ENCODE measurements at regions not wholly inside any gene's neighbourhood (a gene's known extent, or its start where the extent isn't known, plus 50 kb on each side); places are given as distances from the start of the nearest gene placed in this dataset.

DNA sequence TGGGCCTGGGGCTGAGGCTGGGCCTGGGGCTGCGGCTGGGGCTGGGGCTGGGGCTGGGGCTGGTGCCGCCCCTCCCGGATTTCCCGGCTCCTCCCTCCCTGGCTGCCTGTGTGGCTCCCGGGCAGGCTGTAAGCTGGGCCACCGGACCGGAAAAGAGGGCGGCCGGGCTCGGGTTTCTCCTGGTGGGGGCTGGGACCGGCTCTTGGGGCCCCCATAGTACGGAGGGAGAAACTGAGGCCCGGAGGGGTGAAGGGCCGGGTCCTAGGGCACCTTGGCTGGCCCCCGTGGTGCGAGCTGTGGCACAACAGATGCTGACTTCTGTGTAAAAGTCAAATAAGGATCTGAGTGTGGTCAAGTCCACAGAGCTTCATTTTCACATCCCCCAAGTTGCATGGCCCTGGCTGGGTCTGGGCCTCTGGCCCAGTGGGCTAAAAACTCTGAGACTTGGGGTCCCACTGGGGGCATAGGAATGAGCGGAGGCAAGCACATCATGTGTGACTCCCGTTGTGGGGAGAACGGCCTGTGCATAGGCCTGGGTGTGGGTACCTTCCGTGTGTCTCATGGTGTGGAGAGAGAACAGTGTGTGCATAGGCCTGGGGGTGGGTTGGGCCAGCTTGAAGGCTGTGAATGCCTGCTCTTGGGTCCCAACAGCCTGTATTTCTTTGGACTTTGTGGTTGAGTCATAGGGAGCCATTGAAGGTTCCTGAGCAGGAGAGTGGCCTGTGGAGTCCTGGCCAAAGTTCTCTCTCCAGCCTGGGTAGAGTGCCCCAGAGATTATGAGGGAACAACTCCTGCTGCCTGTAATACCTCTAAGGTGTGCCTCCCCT lies 123.9 kb upstream of the CIBAR2 start:
- Histone ChIP-seq H3K27ac (ENCODE audit: low read depth, low read length) (no peak overlapping the region), H3K4me1 (ENCODE audit: control insufficient read depth, low read length) (no peaks in the 10 kb centered on the region), H3K4me3 (ENCODE audit: low read length) (no peak overlapping the region)

DNA sequence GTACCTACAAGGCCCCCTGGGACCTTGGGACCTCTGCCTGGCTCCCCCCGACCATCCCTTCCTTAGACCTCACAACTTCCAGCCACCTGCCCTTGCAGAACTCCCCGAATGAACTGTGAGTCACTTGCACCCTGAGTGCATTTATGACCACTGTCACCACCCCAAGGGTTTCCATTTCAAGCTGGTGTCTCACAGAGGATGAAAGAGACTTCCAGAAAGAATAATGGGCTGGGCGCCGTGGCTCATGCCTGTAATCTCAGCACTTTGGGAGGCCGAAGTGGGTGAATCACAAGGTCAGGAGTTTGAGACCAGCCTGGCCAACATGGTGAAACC lies 124.5 kb upstream of the CIBAR2 start:
- Histone ChIP-seq H3K4me1 (ENCODE audit: control insufficient read depth, low read length) (no peaks in the 10 kb centered on the region), H3K4me2 (ENCODE audit: low read length) (no peak overlapping the region), H3K36me3 (ENCODE audit: control insufficient read depth, low read length) (no peaks in the 10 kb centered on the region), H3K9me2 (replicated peaks; ENCODE audit: control insufficient read depth, low read length) (no peaks in the 10 kb centered on the region), H3K4me3 (ENCODE audit: low read length) (no peak overlapping the region), H3K79me2 (ENCODE audit: control insufficient read depth, low read length) (no peaks in the 10 kb centered on the region), H3K27ac (ENCODE audit: low read depth, low read length) (no peak overlapping the region), H3F3A (ENCODE audit: control insufficient read depth, insufficient read depth) (no peaks in the 10 kb centered on the region), H3K9me3 (ENCODE audit: control insufficient read depth, insufficient read depth, low read length) (no peaks in the 10 kb centered on the region), H4K20me1 (ENCODE audit: control insufficient read depth, insufficient read depth, low read depth, low read length) (no peaks in the 10 kb centered on the region), H3K27me3 (ENCODE audit: control insufficient read depth, low read length) (0 out of 2 replicates have a peak, but pooled peaks cover 2% of the 10 kb centered on the region)
- no peak for TF ChIP-seq EZH2phosphoT487 (IDR thresholded peaks at IDR 0.05; ENCODE audit: borderline replicate concordance, low read length)
- TF ChIP-seq, protein P1, sequence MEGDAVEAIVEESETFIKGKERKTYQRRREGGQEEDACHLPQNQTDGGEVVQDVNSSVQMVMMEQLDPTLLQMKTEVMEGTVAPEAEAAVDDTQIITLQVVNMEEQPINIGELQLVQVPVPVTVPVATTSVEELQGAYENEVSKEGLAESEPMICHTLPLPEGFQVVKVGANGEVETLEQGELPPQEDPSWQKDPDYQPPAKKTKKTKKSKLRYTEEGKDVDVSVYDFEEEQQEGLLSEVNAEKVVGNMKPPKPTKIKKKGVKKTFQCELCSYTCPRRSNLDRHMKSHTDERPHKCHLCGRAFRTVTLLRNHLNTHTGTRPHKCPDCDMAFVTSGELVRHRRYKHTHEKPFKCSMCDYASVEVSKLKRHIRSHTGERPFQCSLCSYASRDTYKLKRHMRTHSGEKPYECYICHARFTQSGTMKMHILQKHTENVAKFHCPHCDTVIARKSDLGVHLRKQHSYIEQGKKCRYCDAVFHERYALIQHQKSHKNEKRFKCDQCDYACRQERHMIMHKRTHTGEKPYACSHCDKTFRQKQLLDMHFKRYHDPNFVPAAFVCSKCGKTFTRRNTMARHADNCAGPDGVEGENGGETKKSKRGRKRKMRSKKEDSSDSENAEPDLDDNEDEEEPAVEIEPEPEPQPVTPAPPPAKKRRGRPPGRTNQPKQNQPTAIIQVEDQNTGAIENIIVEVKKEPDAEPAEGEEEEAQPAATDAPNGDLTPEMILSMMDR (IDR thresholded peaks at IDR 0.05; ENCODE audit: low read depth, low read length, poor library complexity, severe bottlenecking) = no peak

More for the DNA sequence above, 123.9 kb upstream of the CIBAR2 start:
- TF ChIP-seq, protein P1 (IDR thresholded peaks at IDR 0.05; ENCODE audit: low read depth, low read length, poor library complexity, severe bottlenecking) = no peak
- TF ChIP-seq EZH2phosphoT487 (IDR thresholded peaks at IDR 0.05; ENCODE audit: borderline replicate concordance, low read length) = no peak
- H3K4me2 ChIP-seq (ENCODE audit: low read length) = no peak overlapping the region
- no peaks in the 10 kb centered on the region for H3F3A ChIP-seq (ENCODE audit: control insufficient read depth, insufficient read depth)
- no peaks in the 10 kb centered on the region for H3K36me3 ChIP-seq (ENCODE audit: control insufficient read depth, low read length)
- H4K20me1 ChIP-seq (ENCODE audit: control insufficient read depth, insufficient read depth, low read depth, low read length) = no peaks in the 10 kb centered on the region
- 0 out of 2 replicates have a peak, but pooled peaks cover 2% of the 10 kb centered on the region for H3K27me3 ChIP-seq (ENCODE audit: control insufficient read depth, low read length)
- no peaks in the 10 kb centered on the region for H3K9me2 ChIP-seq (replicated peaks; ENCODE audit: control insufficient read depth, low read length)
- H3K79me2 ChIP-seq (ENCODE audit: control insufficient read depth, low read length) = no peaks in the 10 kb centered on the region
- H3K9me3 ChIP-seq (ENCODE audit: control insufficient read depth, insufficient read depth, low read length) = no peaks in the 10 kb centered on the region

DNA sequence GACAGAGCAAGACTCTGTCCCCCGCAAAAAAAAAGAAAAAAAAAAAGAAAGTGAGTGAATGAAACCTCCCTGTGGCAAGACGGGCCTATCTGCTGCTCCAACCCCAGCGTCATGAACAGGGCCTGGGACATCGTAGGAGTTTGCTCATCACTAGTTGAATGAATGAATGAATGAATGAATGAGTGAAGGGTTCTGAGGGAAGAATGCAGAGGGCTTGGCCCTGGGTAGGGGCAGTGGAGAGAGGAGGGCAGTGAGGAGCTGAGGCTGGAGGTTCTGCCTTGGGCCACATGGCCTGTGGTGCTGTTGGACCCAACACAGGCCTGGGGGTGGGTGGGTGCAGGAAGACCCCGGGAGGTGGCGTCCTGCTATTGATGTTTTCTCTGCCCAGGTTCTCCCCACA lies 125.5 kb upstream of the CIBAR2 start:
- TF ChIP-seq EZH2phosphoT487 (IDR thresholded peaks at IDR 0.05; ENCODE audit: borderline replicate concordance, low read length) = no peak
- TF ChIP-seq, protein P1 (IDR thresholded peaks at IDR 0.05; ENCODE audit: low read depth, low read length, poor library complexity, severe bottlenecking) = no peak
- Histone ChIP-seq H3K4me3 (ENCODE audit: low read length) (no peak overlapping the region), H3F3A (ENCODE audit: control insufficient read depth, insufficient read depth) (no peaks in the 10 kb centered on the region), H3K27me3 (ENCODE audit: control insufficient read depth, low read length) (0 out of 2 replicates have a peak, but pooled peaks cover 2% of the 10 kb centered on the region), H3K9me3 (ENCODE audit: control insufficient read depth, insufficient read depth, low read length) (no peaks in the 10 kb centered on the region), H3K79me2 (ENCODE audit: control insufficient read depth, low read length) (no peaks in the 10 kb centered on the region), H3K27ac (ENCODE audit: low read depth, low read length) (no peak overlapping the region), H3K36me3 (ENCODE audit: control insufficient read depth, low read length) (no peaks in the 10 kb centered on the region), H3K4me1 (ENCODE audit: control insufficient read depth, low read length) (no peaks in the 10 kb centered on the region), H3K4me2 (ENCODE audit: low read length) (no peak overlapping the region), H4K20me1 (ENCODE audit: control insufficient read depth, insufficient read depth, low read depth, low read length) (no peaks in the 10 kb centered on the region), H3K9me2 (replicated peaks; ENCODE audit: control insufficient read depth, low read length) (no peaks in the 10 kb centered on the region)
